Right atrium auricular region (tissue), 2 donors: ENCODE measurements at regions not wholly inside any gene's neighbourhood (a gene's known extent, or its start where the extent isn't known, plus 50 kb on each side); places are given as distances from the start of the nearest gene placed in this dataset.

ENCODE experiments used
- DNase-seq: peaks from one replicate; pipeline ENCODE4 v3.0.0-alpha.2; 2019; ENCODE audit warnings: low spot score
- H3K27ac ChIP-seq, 2 donors: fragments of 200-600 bp; sonication (generic); 1 replicate in 1 of 2; 2 replicates in 1 of 2; pipeline ENCODE4 v1.5.1; 2016 to 2019
- H3K27me3 ChIP-seq, 2 donors: fragments of 200-600 bp; sonication (generic); one replicate each; pipeline versions ENCODE4 v1.5.1 to v1.6.0; 2017 to 2019
- H3K36me3 ChIP-seq: fragments of 200-600 bp; sonication (generic); one replicate; pipeline ENCODE4 v1.5.1; 2016
- H3K4me1 ChIP-seq, 2 donors: fragments of 200-600 bp; sonication (generic); one replicate each; pipeline versions ENCODE4 v1.5.1 to v1.6.0; 2017 to 2019
- H3K4me3 ChIP-seq, 2 donors: fragments of 200-600 bp; sonication (generic); 1 replicate in 1 of 2; 2 replicates in 1 of 2; pipeline ENCODE4 v1.5.1; 2017 to 2019; ENCODE audit warnings: mild to moderate bottlenecking in 1 of 2, moderate library complexity in 1 of 2
- H3K9me3 ChIP-seq, 2 donors: fragments of 200-600 bp; sonication (generic); one replicate each; pipeline ENCODE4 v1.5.1; 2019
- TF ChIP-seq, protein P1 (sequence below), 2 donors: fragments of 200-600 bp; sonication (generic); IDR thresholded peaks; one replicate each; pipeline ENCODE4 v1.5.1; 2019; ENCODE audit warnings: antibody characterized with exemption in 2 of 2

GRCh38 chr4:54371173-54371572 lies 142.1 kb downstream of the PDGFRA start:
- H3K4me3 ChIP-seq = no peak overlapping the region
- TF ChIP-seq, protein P1, sequence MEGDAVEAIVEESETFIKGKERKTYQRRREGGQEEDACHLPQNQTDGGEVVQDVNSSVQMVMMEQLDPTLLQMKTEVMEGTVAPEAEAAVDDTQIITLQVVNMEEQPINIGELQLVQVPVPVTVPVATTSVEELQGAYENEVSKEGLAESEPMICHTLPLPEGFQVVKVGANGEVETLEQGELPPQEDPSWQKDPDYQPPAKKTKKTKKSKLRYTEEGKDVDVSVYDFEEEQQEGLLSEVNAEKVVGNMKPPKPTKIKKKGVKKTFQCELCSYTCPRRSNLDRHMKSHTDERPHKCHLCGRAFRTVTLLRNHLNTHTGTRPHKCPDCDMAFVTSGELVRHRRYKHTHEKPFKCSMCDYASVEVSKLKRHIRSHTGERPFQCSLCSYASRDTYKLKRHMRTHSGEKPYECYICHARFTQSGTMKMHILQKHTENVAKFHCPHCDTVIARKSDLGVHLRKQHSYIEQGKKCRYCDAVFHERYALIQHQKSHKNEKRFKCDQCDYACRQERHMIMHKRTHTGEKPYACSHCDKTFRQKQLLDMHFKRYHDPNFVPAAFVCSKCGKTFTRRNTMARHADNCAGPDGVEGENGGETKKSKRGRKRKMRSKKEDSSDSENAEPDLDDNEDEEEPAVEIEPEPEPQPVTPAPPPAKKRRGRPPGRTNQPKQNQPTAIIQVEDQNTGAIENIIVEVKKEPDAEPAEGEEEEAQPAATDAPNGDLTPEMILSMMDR (IDR thresholded peaks at IDR 0.05) = no peak
- no peaks in the 10 kb centered on the region for H3K4me1 ChIP-seq
- no peaks in the 10 kb centered on the region for H3K27me3 ChIP-seq
- no peak for DNase-seq
- no peaks in the 10 kb centered on the region for H3K36me3 ChIP-seq
- no peak overlapping the region for H3K27ac ChIP-seq
- H3K9me3 ChIP-seq = no peaks in the 10 kb centered on the region

DNA sequence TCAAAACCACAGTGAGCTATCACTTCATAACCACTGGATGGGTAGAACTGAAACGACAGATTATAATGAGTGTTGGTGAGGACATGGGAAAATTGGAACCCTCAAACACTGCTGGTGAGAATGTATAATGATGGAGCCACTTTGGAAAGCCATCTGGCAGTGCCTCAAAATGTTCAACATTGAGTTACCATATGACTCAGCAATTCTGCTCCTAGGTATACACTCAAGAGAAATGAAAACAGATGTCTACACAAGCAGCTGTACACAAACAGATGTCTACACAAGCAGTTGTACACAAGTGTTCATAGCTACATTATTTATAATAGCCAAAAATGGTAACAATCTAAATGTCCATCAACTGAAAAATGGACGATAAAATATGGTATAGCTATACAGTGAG lies 143.9 kb downstream of the PDGFRA start:
- Histone ChIP-seq H3K9me3 (no peaks in the 10 kb centered on the region), H3K27ac (no peak overlapping the region), H3K27me3 (no peaks in the 10 kb centered on the region), H3K4me3 (no peak overlapping the region), H3K4me1 (no peaks in the 10 kb centered on the region), H3K36me3 (no peaks in the 10 kb centered on the region)
- DNase-seq = no peak
- TF ChIP-seq, protein P1 (IDR thresholded peaks at IDR 0.05) = no peak

- Histone ChIP-seq H3K9me3 (no peaks in the 10 kb centered on the region), H3K4me3 (no peak overlapping the region), H3K36me3 (no peaks in the 10 kb centered on the region), H3K27me3 (no peaks in the 10 kb centered on the region), H3K27ac (no peak overlapping the region), H3K4me1 (no peaks in the 10 kb centered on the region)
- TF ChIP-seq, protein P1 (IDR thresholded peaks at IDR 0.05) = no peak
- DNase-seq = no peak
These were observed 144.7 kb downstream of the PDGFRA start for GRCh38 chr4:54373718-54374210.

DNA sequence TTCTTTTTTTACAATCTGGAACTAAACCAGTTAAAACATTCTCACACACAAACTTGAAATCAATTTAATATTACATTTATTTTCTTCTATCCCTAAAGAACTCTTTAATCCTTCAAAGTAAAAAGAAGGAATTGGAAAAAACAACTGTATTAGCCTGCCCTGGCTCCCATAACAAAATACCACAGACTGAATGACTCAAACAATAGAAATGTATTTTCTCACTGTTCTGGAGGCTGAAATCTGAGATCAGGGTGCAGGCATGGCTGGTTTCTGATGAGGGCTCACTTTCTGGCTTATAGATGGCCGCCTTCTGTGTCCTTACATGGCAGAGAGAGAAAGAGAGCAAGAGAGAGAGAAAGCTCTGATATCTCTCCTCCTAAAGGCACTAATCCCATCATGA lies 149.4 kb downstream of the PDGFRA start:
- TF ChIP-seq, protein P1 (IDR thresholded peaks at IDR 0.05) = no peak
- Histone ChIP-seq H3K9me3 (no peaks in the 10 kb centered on the region), H3K4me1 (no peaks in the 10 kb centered on the region), H3K27me3 (no peaks in the 10 kb centered on the region), H3K4me3 (no peak overlapping the region), H3K36me3 (no peaks in the 10 kb centered on the region), H3K27ac (no peak overlapping the region)
- DNase-seq = no peak

DNA sequence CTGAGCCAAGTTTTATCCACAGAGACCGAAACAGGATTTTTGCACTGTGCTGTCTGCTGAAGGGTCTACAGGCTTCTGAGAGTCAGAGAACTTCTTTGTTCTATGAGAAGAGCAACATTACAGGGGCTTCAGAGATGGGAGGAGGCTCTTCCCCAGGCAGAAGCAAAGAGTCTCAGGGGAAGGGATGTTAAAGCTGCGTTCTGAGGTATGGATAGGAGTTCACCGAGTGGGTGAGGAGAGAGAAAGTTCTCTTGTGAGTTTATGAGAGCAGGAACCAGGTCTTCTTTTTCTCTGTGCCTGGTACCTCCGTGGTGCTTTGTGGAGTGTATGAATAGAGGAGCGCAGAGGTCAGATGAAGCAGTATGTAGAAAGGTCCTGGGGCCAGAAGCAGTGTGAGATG lies 155.1 kb downstream of the PDGFRA start:
- Histone ChIP-seq H3K27me3 (no peaks in the 10 kb centered on the region), H3K36me3 (no peaks in the 10 kb centered on the region), H3K4me1 (no peaks in the 10 kb centered on the region), H3K4me3 (no peak overlapping the region), H3K27ac (no peak overlapping the region), H3K9me3 (no peaks in the 10 kb centered on the region)
- TF ChIP-seq, protein P1 (IDR thresholded peaks at IDR 0.05) = no peak
- DNase-seq = no peak

DNA sequence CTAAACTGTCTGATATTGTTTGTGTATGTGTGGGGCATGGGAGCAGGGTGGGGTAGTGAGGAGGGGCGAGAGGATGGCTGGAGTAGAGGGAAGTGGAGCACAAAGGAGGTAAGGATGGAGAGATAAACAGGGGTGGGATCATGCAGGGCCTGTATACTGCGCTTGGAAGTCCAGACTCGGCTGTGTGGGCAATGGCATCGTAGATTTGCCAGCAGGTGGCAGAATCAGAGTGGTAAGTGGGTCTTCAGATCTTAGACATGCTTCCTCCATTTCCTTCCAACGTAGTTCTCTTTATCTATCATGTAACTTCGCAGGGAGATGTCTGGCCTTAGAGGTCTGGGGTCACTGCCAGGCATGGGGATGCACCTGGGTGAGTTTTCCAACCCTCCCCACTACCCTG lies 155.5 kb downstream of the PDGFRA start:
- TF ChIP-seq, protein P1 (IDR thresholded peaks at IDR 0.05) = peak in 1 of 2 donors; percentile 53
- no peak for DNase-seq
- no peaks in the 10 kb centered on the region for H3K4me1 ChIP-seq
- H3K4me3 ChIP-seq = no peak overlapping the region
- H3K36me3 ChIP-seq = no peaks in the 10 kb centered on the region
- H3K27ac ChIP-seq = no peak overlapping the region
- H3K27me3 ChIP-seq = no peaks in the 10 kb centered on the region
- no peaks in the 10 kb centered on the region for H3K9me3 ChIP-seq
